Natural killer cell (primary cell): ENCODE measurements at regions not wholly inside any gene's neighbourhood (a gene's known extent, or its start where the extent isn't known, plus 50 kb on each side); places are given as distances from the start of the nearest gene placed in this dataset.

ENCODE experiments used
- ATAC-seq, 3 donors: fragments of 150-1000 bp in 2 of 3; fragments of 200-7000 bp in 1 of 3; cut with Tn5 transposase; 1 replicate in 1 of 3; 2 replicates in 2 of 3; pipeline ENCODE4 v1.10.0; 2021; ENCODE audit warnings: mild to moderate bottlenecking in 2 of 3, moderate library complexity in 2 of 3
- DNase-seq, 2 donors: peaks; one replicate each; pipeline versions ENCODE4 v3.0.0 to v3.0.0-alpha.2; 2013 to 2021; ENCODE audit warnings: mixed read lengths in 1 of 2
- H3K27ac ChIP-seq: one replicate; pipeline ENCODE4 v1.5.1; 2013; ENCODE audit warnings: mild to moderate bottlenecking, low read length
- H3K27me3 ChIP-seq: one replicate; pipeline ENCODE4 v1.6.1; 2013; ENCODE audit warnings: low read length; ENCODE audit not compliant: control insufficient read depth, insufficient read depth
- H3K36me3 ChIP-seq: one replicate; pipeline ENCODE4 v1.6.1; 2013; ENCODE audit warnings: low read length; ENCODE audit not compliant: control insufficient read depth, insufficient read depth
- H3K4me1 ChIP-seq: one replicate; pipeline ENCODE4 v1.6.1; 2013; ENCODE audit warnings: low read length; ENCODE audit not compliant: control insufficient read depth, insufficient read depth
- H3K4me3 ChIP-seq: one replicate; pipeline ENCODE4 v1.5.1; 2013; ENCODE audit warnings: low read length
- H3K9me3 ChIP-seq: one replicate; pipeline ENCODE4 v1.6.1; 2013; ENCODE audit warnings: low read length; ENCODE audit not compliant: control insufficient read depth, insufficient read depth
- H3K27ac Mint-ChIP-seq, 2 donors: one replicate each; pipeline ENCODE4 v1.8.0; 2022; ENCODE audit warnings: mild to moderate bottlenecking in 2 of 2, mixed read lengths in 2 of 2, moderate library complexity in 1 of 2
- H3K27me3 Mint-ChIP-seq, 2 donors: one replicate each; pipeline ENCODE4 v1.8.0; 2022; ENCODE audit warnings: low read depth in 2 of 2, mixed read lengths in 2 of 2
- H3K36me3 Mint-ChIP-seq: one replicate; pipeline ENCODE4 v1.8.0; 2022; ENCODE audit warnings: mixed read lengths
- H3K4me1 Mint-ChIP-seq, 2 donors: one replicate each; pipeline ENCODE4 v1.8.0; 2022; ENCODE audit warnings: mixed read lengths in 2 of 2
- H3K4me3 Mint-ChIP-seq: one replicate; pipeline ENCODE4 v1.8.0; 2022; ENCODE audit warnings: mild to moderate bottlenecking, moderate library complexity, mixed read lengths
- H3K9me3 Mint-ChIP-seq, 2 donors: one replicate each; pipeline ENCODE4 v1.8.0; 2022; ENCODE audit warnings: mixed read lengths in 2 of 2
- CTCF ChIP-seq: fragments of 200-600 bp; IDR thresholded peaks from one replicate; pipeline ENCODE4 v1.8.0; 2022; ENCODE audit warnings: antibody characterized with exemption
- WGBS: methylation state at CpG from one replicate; pipeline ENCODE4 v1.1.7; 2013; ENCODE audit warnings: missing lambda C conversion rate; ENCODE audit not compliant: insufficient coverage; 5-methylcytosine and 5-hydroxymethylcytosine counted together
- intact Hi-C: fragments of 100-400 bp; cut with micrococcal nuclease; formaldehyde crosslinking; loops from one replicate; pipeline ENCODE4 v1.14.2; 2022

- DNase-seq: no peak
- intact Hi-C loops: no loop called here
- TF ChIP-seq CTCF: no peak
- Histone ChIP-seq H3K9me3 (peaks cover 4% of the 10 kb centered on the region), H3K27ac (no peak overlapping the region), H3K4me3 (no peak overlapping the region), H3K27me3 (no peaks in the 10 kb centered on the region), H3K4me1 (no peaks in the 10 kb centered on the region), H3K36me3 (no peaks in the 10 kb centered on the region)
- H3K4me1 Mint-ChIP-seq: no peaks in the 10 kb centered on the region
- WGBS: 93% methylated on average over 5 of the region's 6 CpGs
- no peak overlapping the region for H3K4me3 Mint-ChIP-seq
- H3K27ac Mint-ChIP-seq: no peak overlapping the region
- H3K9me3 Mint-ChIP-seq: peaks cover 14 to 23% of the 10 kb centered on the region in 2 donors
- ATAC-seq: no peak
- H3K36me3 Mint-ChIP-seq: no peaks in the 10 kb centered on the region
- H3K27me3 Mint-ChIP-seq: no peaks in the 10 kb centered on the region
Observed at GRCh38 chr4:188551156-188551555, 411.9 kb downstream of the TRIML1 start.

GRCh38 chr4:188552741-188553275 lies 413.6 kb downstream of the TRIML1 start:
- peaks cover 16 to 23% of the 10 kb centered on the region in 2 donors for H3K9me3 Mint-ChIP-seq
- WGBS: 64% methylated on average over 2 of the region's 2 CpGs
- Histone ChIP-seq H3K27me3 (no peaks in the 10 kb centered on the region), H3K9me3 (peaks cover 4% of the 10 kb centered on the region), H3K36me3 (no peaks in the 10 kb centered on the region), H3K4me3 (no peak overlapping the region), H3K4me1 (no peaks in the 10 kb centered on the region), H3K27ac (no peak overlapping the region)
- intact Hi-C loops: no loop called here
- no peaks in the 10 kb centered on the region for H3K27me3 Mint-ChIP-seq
- H3K27ac Mint-ChIP-seq: no peak overlapping the region
- H3K4me3 Mint-ChIP-seq: no peak overlapping the region
- DNase-seq: no peak
- no peaks in the 10 kb centered on the region for H3K4me1 Mint-ChIP-seq
- no peaks in the 10 kb centered on the region for H3K36me3 Mint-ChIP-seq
- TF ChIP-seq CTCF: no peak
- ATAC-seq: no peak

GRCh38 chr4:188554413-188554812 lies 415.2 kb downstream of the TRIML1 start:
- Mint-ChIP-seq H3K27ac (no peak overlapping the region), H3K4me1 (no peaks in the 10 kb centered on the region), H3K9me3 (peaks cover 11 to 17% of the 10 kb centered on the region in 2 donors), H3K27me3 (no peaks in the 10 kb centered on the region), H3K36me3 (no peaks in the 10 kb centered on the region), H3K4me3 (no peak overlapping the region)
- DNase-seq (no peak), ATAC-seq (no peak)
- Histone ChIP-seq H3K27ac (no peak overlapping the region), H3K9me3 (peaks cover 4% of the 10 kb centered on the region), H3K27me3 (no peaks in the 10 kb centered on the region), H3K36me3 (no peaks in the 10 kb centered on the region), H3K4me1 (no peaks in the 10 kb centered on the region), H3K4me3 (no peak overlapping the region)
- no peak for TF ChIP-seq CTCF
- intact Hi-C loops: no loop called here
- WGBS: 54% methylated on average over 4 of the region's 4 CpGs

- Histone ChIP-seq H3K4me1 (no peaks in the 10 kb centered on the region), H3K27me3 (no peaks in the 10 kb centered on the region), H3K4me3 (no peak overlapping the region), H3K27ac (no peak overlapping the region), H3K9me3 (no peaks in the 10 kb centered on the region), H3K36me3 (no peaks in the 10 kb centered on the region)
- TF ChIP-seq CTCF: no peak
- Mint-ChIP-seq H3K9me3 (peaks cover 12 to 32% of the 10 kb centered on the region in 2 donors), H3K36me3 (peaks cover 5% of the 10 kb centered on the region), H3K4me3 (no peak overlapping the region), H3K4me1 (no peaks in the 10 kb centered on the region), H3K27me3 (no peaks in the 10 kb centered on the region), H3K27ac (no peak overlapping the region)
- WGBS: 85% methylated on average over 3 of the region's 3 CpGs
- intact Hi-C loops: no loop called here
- DNase-seq: no peak
- ATAC-seq: no peak
Observed at GRCh38 chr4:188573104-188573503, 433.9 kb downstream of the TRIML1 start.
